Upper lobe of left lung (tissue), 4 donors: ENCODE measurements at regions not wholly inside any gene's neighbourhood (a gene's known extent, or its start where the extent isn't known, plus 50 kb on each side); places are given as distances from the start of the nearest gene placed in this dataset.

ENCODE experiments used
- POLR2A ChIP-seq, 4 donors: fragments of 450-650 bp; IDR thresholded peaks; one replicate each; pipeline ENCODE4 v1.5.1; 2016 to 2017; ENCODE audit warnings: antibody characterized with exemption in 4 of 4, mild to moderate bottlenecking in 2 of 4
- POLR2AphosphoS5 ChIP-seq, 2 donors: sonication (generic); formaldehyde crosslinking; IDR thresholded peaks; one replicate each; pipeline ENCODE4 v1.5.1; 2017; ENCODE audit warnings: antibody characterized with exemption in 2 of 2
- TF ChIP-seq, protein P1 (sequence below), 6 experiments: fragments of 450-650 bp in 4 of 6; fragments of 200-600 bp in 2 of 6; sonication (generic) in 2 of 6; IDR thresholded peaks; one replicate each; pipeline ENCODE4 v1.5.1; 2016 to 2019; ENCODE audit warnings: antibody characterized with exemption in 6 of 6

DNA sequence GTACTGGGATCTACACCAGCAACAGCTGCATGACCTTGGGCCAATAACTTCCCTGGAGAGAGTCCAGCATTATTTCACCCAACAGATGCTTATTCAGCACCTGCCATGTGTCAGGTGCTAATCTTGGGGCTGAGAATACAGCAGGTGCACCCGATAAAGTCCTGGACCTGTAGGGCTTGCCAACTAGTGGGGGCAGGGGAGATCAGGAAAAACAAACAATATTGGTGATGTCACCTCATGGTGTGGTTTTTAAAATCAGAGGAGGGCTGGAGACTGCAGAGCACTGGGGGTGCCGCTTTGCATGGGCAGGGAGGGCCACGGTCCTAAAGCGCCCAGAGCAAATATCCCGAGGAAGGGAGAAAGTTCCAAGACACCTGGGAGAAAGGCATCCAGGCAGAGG lies 218.8 kb downstream of the C16orf95 start:
- TF ChIP-seq, protein P1, sequence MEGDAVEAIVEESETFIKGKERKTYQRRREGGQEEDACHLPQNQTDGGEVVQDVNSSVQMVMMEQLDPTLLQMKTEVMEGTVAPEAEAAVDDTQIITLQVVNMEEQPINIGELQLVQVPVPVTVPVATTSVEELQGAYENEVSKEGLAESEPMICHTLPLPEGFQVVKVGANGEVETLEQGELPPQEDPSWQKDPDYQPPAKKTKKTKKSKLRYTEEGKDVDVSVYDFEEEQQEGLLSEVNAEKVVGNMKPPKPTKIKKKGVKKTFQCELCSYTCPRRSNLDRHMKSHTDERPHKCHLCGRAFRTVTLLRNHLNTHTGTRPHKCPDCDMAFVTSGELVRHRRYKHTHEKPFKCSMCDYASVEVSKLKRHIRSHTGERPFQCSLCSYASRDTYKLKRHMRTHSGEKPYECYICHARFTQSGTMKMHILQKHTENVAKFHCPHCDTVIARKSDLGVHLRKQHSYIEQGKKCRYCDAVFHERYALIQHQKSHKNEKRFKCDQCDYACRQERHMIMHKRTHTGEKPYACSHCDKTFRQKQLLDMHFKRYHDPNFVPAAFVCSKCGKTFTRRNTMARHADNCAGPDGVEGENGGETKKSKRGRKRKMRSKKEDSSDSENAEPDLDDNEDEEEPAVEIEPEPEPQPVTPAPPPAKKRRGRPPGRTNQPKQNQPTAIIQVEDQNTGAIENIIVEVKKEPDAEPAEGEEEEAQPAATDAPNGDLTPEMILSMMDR (IDR thresholded peaks at IDR 0.05) = no peak
- TF ChIP-seq POLR2AphosphoS5 (IDR thresholded peaks at IDR 0.05) (no peak), POLR2A (IDR thresholded peaks at IDR 0.05) (no peak)
